ENCODE measurements at regions not wholly inside any gene's neighbourhood (a gene's known extent, or its start where the extent isn't known, plus 50 kb on each side); places are given as distances from the start of the nearest gene placed in this dataset.
"Not testable (repeated sequence)": the region's sequence is repeated elsewhere in the genome, so short reads cannot be mapped to it uniquely, and the experiment has no call there.

GRCh38 chr12:72876092-72876491, 603.9 kb downstream of the TRHDE start:
- no peak for TF ChIP-seq CTCF (IDR thresholded peaks at IDR 0.05; ENCODE audit: insufficient read depth, low read length)
- H3K4me3 ChIP-seq (ENCODE audit: low read depth, low read length): no peak overlapping the region
- no peak for DNase-seq (ENCODE audit: low read depth)

- no peak overlapping the region for H3K4me3 ChIP-seq (ENCODE audit: low read depth, low read length)
- DNase-seq (ENCODE audit: low read depth): no peak
- no peak for TF ChIP-seq CTCF (IDR thresholded peaks at IDR 0.05; ENCODE audit: insufficient read depth, low read length)
Measured at GRCh38 chr12:72888693-72889092, 616.5 kb downstream of the TRHDE start.

GRCh38 chr12:72889791-72890190, 617.6 kb downstream of the TRHDE start:
- H3K4me3 ChIP-seq (ENCODE audit: low read depth, low read length): no peak overlapping the region
- no peak for DNase-seq (ENCODE audit: low read depth)
- no peak for TF ChIP-seq CTCF (IDR thresholded peaks at IDR 0.05; ENCODE audit: insufficient read depth, low read length)

GRCh38 chr12:72901685-72902084, 629.5 kb downstream of the TRHDE start:
- H3K4me3 ChIP-seq (ENCODE audit: low read depth, low read length): no peak overlapping the region
- TF ChIP-seq CTCF (IDR thresholded peaks at IDR 0.05; ENCODE audit: insufficient read depth, low read length): no peak
- DNase-seq (ENCODE audit: low read depth): no peak

GRCh38 chr12:72925716-72926115, 653.5 kb downstream of the TRHDE start:
- H3K4me3 ChIP-seq (ENCODE audit: low read depth, low read length): no peak overlapping the region
- no peak for TF ChIP-seq CTCF (IDR thresholded peaks at IDR 0.05; ENCODE audit: insufficient read depth, low read length)
- no peak for DNase-seq (ENCODE audit: low read depth)

- DNase-seq (ENCODE audit: low read depth); H3K4me3 ChIP-seq (ENCODE audit: low read depth, low read length): not testable (repeated sequence)
Measured at GRCh38 chr12:72931838-72932237, 659.7 kb downstream of the TRHDE start.

- no peak for DNase-seq (ENCODE audit: low read depth)
- no peak overlapping the region for H3K4me3 ChIP-seq (ENCODE audit: low read depth, low read length)
- TF ChIP-seq CTCF (IDR thresholded peaks at IDR 0.05; ENCODE audit: insufficient read depth, low read length): no peak
Measured at GRCh38 chr12:72937486-72937885, 665.3 kb downstream of the TRHDE start.

Measured in fibroblast of the aortic adventitia (primary cell).